ENCODE measurements at regions not wholly inside any gene's neighbourhood (a gene's known extent, or its start where the extent isn't known, plus 50 kb on each side); places are given as distances from the start of the nearest gene placed in this dataset.
A peak's percentile ranks its signal among the peaks of the same experiment; 100 is the strongest.

- ATAC-seq (no peak), DNase-seq (no peak)
- Mint-ChIP-seq H3K4me1 (no peaks in the 10 kb centered on the region), H3K27me3 (peaks cover 5 to 35% (median 9%) of the 10 kb centered on the region in 5 donors), H3K9me3 (peaks cover 0 to 9% (median 5%) of the 10 kb centered on the region in 9 donors), H3K36me3 (peaks cover 0 to 6% (median 2%) of the 10 kb centered on the region in 3 donors), H3K27ac (no peak overlapping the region), H3K4me3 (no peak overlapping the region)
- POLR2A ChIA-PET = no interaction called here
Observed at GRCh38 chr20:19859444-19859843, 101.4 kb downstream of the RIN2 start.

GRCh38 chr20:19860737-19861136 lies 102.7 kb downstream of the RIN2 start:
- H3K27ac Mint-ChIP-seq = no peak overlapping the region
- POLR2A ChIA-PET = no interaction called here
- peaks cover 5 to 33% (median 9%) of the 10 kb centered on the region in 5 donors for H3K27me3 Mint-ChIP-seq
- no peak overlapping the region for H3K4me3 Mint-ChIP-seq
- DNase-seq (no peak), ATAC-seq (no peak)
- peaks cover 0 to 6% (median 0%) of the 10 kb centered on the region in 3 donors for H3K36me3 Mint-ChIP-seq
- no peaks in the 10 kb centered on the region for H3K4me1 Mint-ChIP-seq
- peaks cover 0 to 9% (median 0%) of the 10 kb centered on the region in 9 donors for H3K9me3 Mint-ChIP-seq

- POLR2A ChIA-PET = no interaction called here
- H3K36me3 Mint-ChIP-seq = peaks cover 0 to 6% (median 0%) of the 10 kb centered on the region in 3 donors
- H3K4me3 Mint-ChIP-seq = no peak overlapping the region
- DNase-seq (no peak), ATAC-seq (no peak)
- H3K4me1 Mint-ChIP-seq = no peaks in the 10 kb centered on the region
- peaks cover 5 to 33% (median 9%) of the 10 kb centered on the region in 5 donors for H3K27me3 Mint-ChIP-seq
- peaks cover 0 to 9% (median 0%) of the 10 kb centered on the region in 9 donors for H3K9me3 Mint-ChIP-seq
- no peak overlapping the region for H3K27ac Mint-ChIP-seq
Observed at GRCh38 chr20:19861147-19861759, 103.2 kb downstream of the RIN2 start.

- Mint-ChIP-seq H3K4me1 (peaks cover 0 to 7% (median 0%) of the 10 kb centered on the region in 4 donors), H3K27me3 (peaks cover 6 to 33% (median 10%) of the 10 kb centered on the region in 5 donors), H3K27ac (no peak overlapping the region), H3K9me3 (peaks cover 0 to 8% (median 0%) of the 10 kb centered on the region in 9 donors), H3K36me3 (peaks cover 0 to 6% (median 0%) of the 10 kb centered on the region in 3 donors), H3K4me3 (no peak overlapping the region)
- POLR2A ChIA-PET = no interaction called here
- ATAC-seq (no peak), DNase-seq (no peak)
Observed at GRCh38 chr20:19864130-19864529, 106.1 kb downstream of the RIN2 start.

- H3K27ac Mint-ChIP-seq = peak overlapping the region in 1 of 10 donors; percentile 62
- ATAC-seq (no peak), DNase-seq (no peak)
- peaks cover 0 to 9% (median 0%) of the 10 kb centered on the region in 9 donors for H3K9me3 Mint-ChIP-seq
- no peak overlapping the region for H3K4me3 Mint-ChIP-seq
- H3K27me3 Mint-ChIP-seq = peaks cover 4 to 25% (median 7%) of the 10 kb centered on the region in 5 donors
- POLR2A ChIA-PET = no interaction called here
- H3K36me3 Mint-ChIP-seq = peaks cover 0 to 6% (median 0%) of the 10 kb centered on the region in 3 donors
- H3K4me1 Mint-ChIP-seq = peaks cover 0 to 7% (median 0%) of the 10 kb centered on the region in 4 donors
Observed at GRCh38 chr20:19866070-19866469, 108.0 kb downstream of the RIN2 start.

GRCh38 chr20:19867074-19867473 lies 109.0 kb downstream of the RIN2 start:
- H3K4me3 Mint-ChIP-seq = no peak overlapping the region
- no peak for DNase-seq
- ATAC-seq = no peak
- H3K4me1 Mint-ChIP-seq = peaks cover 0 to 7% (median 0%) of the 10 kb centered on the region in 4 donors
- H3K9me3 Mint-ChIP-seq = peaks cover 0 to 7% (median 0%) of the 10 kb centered on the region in 9 donors
- no peak overlapping the region for H3K27ac Mint-ChIP-seq
- POLR2A ChIA-PET = no interaction called here
- no peaks in the 10 kb centered on the region for H3K36me3 Mint-ChIP-seq
- H3K27me3 Mint-ChIP-seq = peaks cover 0 to 17% (median 4%) of the 10 kb centered on the region in 5 donors

- ATAC-seq = no peak
Observed at GRCh38 chr20:19867940-19868371, 109.9 kb downstream of the RIN2 start.

GRCh38 chr20:19868441-19868840 lies 110.4 kb downstream of the RIN2 start:
- POLR2A ChIA-PET = no interaction called here
- peaks cover 0 to 3% (median 0%) of the 10 kb centered on the region in 9 donors for H3K9me3 Mint-ChIP-seq
- no peak for ATAC-seq
- H3K36me3 Mint-ChIP-seq = no peaks in the 10 kb centered on the region
- H3K27ac Mint-ChIP-seq = no peak overlapping the region
- DNase-seq = no peak
- no peak overlapping the region for H3K4me3 Mint-ChIP-seq
- peaks cover 0 to 12% (median 4%) of the 10 kb centered on the region in 5 donors for H3K27me3 Mint-ChIP-seq
- H3K4me1 Mint-ChIP-seq = peaks cover 0 to 7% (median 0%) of the 10 kb centered on the region in 4 donors

More at GRCh38 chr20:19867940-19868371, 109.9 kb downstream of the RIN2 start:
- H3K9me3 Mint-ChIP-seq = peaks cover 0 to 3% (median 0%) of the 10 kb centered on the region in 9 donors
- no peak for DNase-seq
- H3K27me3 Mint-ChIP-seq = peaks cover 0 to 14% (median 4%) of the 10 kb centered on the region in 5 donors
- H3K27ac Mint-ChIP-seq = no peak overlapping the region
- H3K4me3 Mint-ChIP-seq = peak overlapping the region in 1 of 10 donors; percentile 11
- peaks cover 0 to 7% (median 0%) of the 10 kb centered on the region in 4 donors for H3K4me1 Mint-ChIP-seq
- H3K36me3 Mint-ChIP-seq = no peaks in the 10 kb centered on the region
- POLR2A ChIA-PET = no interaction called here

- Mint-ChIP-seq H3K36me3 (no peaks in the 10 kb centered on the region), H3K9me3 (peaks cover 0 to 3% (median 0%) of the 10 kb centered on the region in 9 donors), H3K4me1 (peaks cover 0 to 15% (median under 1%) of the 10 kb centered on the region in 4 donors), H3K27me3 (peaks cover 0 to 12% (median 3%) of the 10 kb centered on the region in 5 donors), H3K4me3 (no peak overlapping the region), H3K27ac (no peak overlapping the region)
- DNase-seq = no peak
- POLR2A ChIA-PET = no interaction called here
- ATAC-seq = no peak
Observed at GRCh38 chr20:19872001-19872400, 113.9 kb downstream of the RIN2 start.

- POLR2A ChIA-PET = no interaction called here
- no peak overlapping the region for H3K27ac Mint-ChIP-seq
- peaks cover 0 to 9% (median under 1%) of the 10 kb centered on the region in 4 donors for H3K4me1 Mint-ChIP-seq
- peaks cover 0 to 3% (median 0%) of the 10 kb centered on the region in 9 donors for H3K9me3 Mint-ChIP-seq
- no peak for ATAC-seq
- peaks cover 0 to 8% (median 0%) of the 10 kb centered on the region in 5 donors for H3K27me3 Mint-ChIP-seq
- DNase-seq = no peak
- H3K36me3 Mint-ChIP-seq = no peaks in the 10 kb centered on the region
- H3K4me3 Mint-ChIP-seq = no peak overlapping the region
Observed at GRCh38 chr20:19874040-19874727, 116.1 kb downstream of the RIN2 start.

- DNase-seq (no peak), ATAC-seq (no peak)
- Mint-ChIP-seq H3K4me3 (peak overlapping the region in 1 of 10 donors; percentile 5), H3K4me1 (peaks cover 0 to 9% (median under 1%) of the 10 kb centered on the region in 4 donors), H3K9me3 (peaks cover 0 to 3% (median 0%) of the 10 kb centered on the region in 9 donors), H3K36me3 (no peaks in the 10 kb centered on the region), H3K27ac (no peak overlapping the region), H3K27me3 (peaks cover 0 to 11% (median 0%) of the 10 kb centered on the region in 5 donors)
- POLR2A ChIA-PET = no interaction called here
Observed at GRCh38 chr20:19875376-19876221, 117.5 kb downstream of the RIN2 start.

GRCh38 chr20:19876828-19877460 lies 118.9 kb downstream of the RIN2 start:
- POLR2A ChIA-PET = no interaction called here
- H3K9me3 Mint-ChIP-seq = peaks cover 0 to 2% (median 0%) of the 10 kb centered on the region in 9 donors
- H3K4me3 Mint-ChIP-seq = no peak overlapping the region
- no peaks in the 10 kb centered on the region for H3K36me3 Mint-ChIP-seq
- DNase-seq (no peak), ATAC-seq (no peak)
- H3K27ac Mint-ChIP-seq = no peak overlapping the region
- peaks cover 0 to 11% (median 2%) of the 10 kb centered on the region in 5 donors for H3K27me3 Mint-ChIP-seq
- H3K4me1 Mint-ChIP-seq = peaks cover 0 to 9% (median under 1%) of the 10 kb centered on the region in 4 donors

All from naive thymus-derived CD8-positive, alpha-beta T cell (primary cell).